GM23338 (cell line): ENCODE measurements at regions not wholly inside any gene's neighbourhood (a gene's known extent, or its start where the extent isn't known, plus 50 kb on each side); places are given as distances from the start of the nearest gene placed in this dataset.

Source experiments
- ATAC-seq: fragments of 200-7000 bp; cut with Tn5 transposase; 3 replicates; pipeline ENCODE4 v1.9.1; 2020
- DNase-seq: peaks from one replicate; pipeline ENCODE4 v3.0.0-alpha.2; 2015; ENCODE audit warnings: low spot score
- H2AFZ ChIP-seq: fragments of 200-600 bp; sonication (generic); 2 replicates; pipeline ENCODE4 v1.8.0; 2016; ENCODE audit warnings: antibody characterized with exemption, mild to moderate bottlenecking, moderate library complexity
- H3F3A ChIP-seq: fragments of 200-600 bp; sonication (generic); replicated peaks from 2 replicates; pipeline ENCODE4 v1.8.0; 2017; ENCODE audit warnings: antibody characterized with exemption, mixed run types, low read depth
- H3K27ac ChIP-seq: fragments of 200-600 bp; sonication (generic); 2 replicates; pipeline ENCODE4 v1.6.1; 2016; ENCODE audit warnings: low read depth
- H3K27me3 ChIP-seq: fragments of 200-600 bp; sonication (generic); 2 replicates; pipeline ENCODE4 v1.8.0; 2016; ENCODE audit warnings: mild to moderate bottlenecking, mixed run types, moderate library complexity; ENCODE audit not compliant: insufficient read depth
- H3K36me3 ChIP-seq: fragments of 200-600 bp; sonication (generic); 2 replicates; pipeline ENCODE4 v1.8.0; 2016; ENCODE audit warnings: mild to moderate bottlenecking; ENCODE audit not compliant: insufficient read depth
- H3K4me1 ChIP-seq: fragments of 200-600 bp; sonication (generic); 2 replicates; pipeline ENCODE4 v1.8.0; 2016; ENCODE audit warnings: mild to moderate bottlenecking, moderate library complexity; ENCODE audit not compliant: insufficient read depth
- H3K4me2 ChIP-seq: fragments of 200-600 bp; sonication (generic); 2 replicates; pipeline ENCODE4 v1.7.1; 2017; ENCODE audit warnings: mixed run types
- H3K4me3 ChIP-seq: fragments of 200-600 bp; sonication (generic); 2 replicates; pipeline ENCODE4 v1.6.1; 2016; ENCODE audit warnings: mixed run types
- H3K79me2 ChIP-seq: fragments of 200-600 bp; sonication (generic); replicated peaks from 2 replicates; pipeline ENCODE4 v1.8.0; 2017; ENCODE audit warnings: mild to moderate bottlenecking; ENCODE audit not compliant: insufficient read depth
- H3K9me2 ChIP-seq: fragments of 200-600 bp; sonication (generic); 2 replicates; pipeline ENCODE4 v1.8.0; 2017; ENCODE audit not compliant: insufficient read depth
- H4K20me1 ChIP-seq: fragments of 200-600 bp; sonication (generic); replicated peaks from 2 replicates; pipeline ENCODE4 v1.8.0; 2017; ENCODE audit warnings: mild to moderate bottlenecking; ENCODE audit not compliant: insufficient read depth
- H3K27ac Mint-ChIP-seq: 2 replicates; pipeline ENCODE4 v1.8.0; 2020; ENCODE audit warnings: inconsistent platforms, mild to moderate bottlenecking, moderate library complexity, mixed read lengths
- H3K27me3 Mint-ChIP-seq: 3 replicates; pipeline ENCODE4 v1.8.0; 2022; ENCODE audit warnings: low read depth, mild to moderate bottlenecking, moderate library complexity, mixed read lengths, inconsistent platforms; ENCODE audit not compliant: insufficient read depth, poor library complexity
- H3K36me3 Mint-ChIP-seq: 3 replicates; pipeline ENCODE4 v1.8.0; 2021; ENCODE audit warnings: low read depth, mild to moderate bottlenecking, inconsistent platforms, moderate library complexity, mixed read lengths
- H3K4me1 Mint-ChIP-seq: 3 replicates; pipeline ENCODE4 v1.8.0; 2020; ENCODE audit warnings: mild to moderate bottlenecking, inconsistent platforms, mixed read lengths
- H3K4me3 Mint-ChIP-seq: 3 replicates; pipeline ENCODE4 v1.8.0; 2021; ENCODE audit warnings: moderate library complexity, mild to moderate bottlenecking, inconsistent platforms, mixed read lengths
- H3K9me3 Mint-ChIP-seq: 3 replicates; pipeline ENCODE4 v1.8.0; 2020; ENCODE audit warnings: moderate library complexity, mild to moderate bottlenecking, inconsistent platforms, mixed read lengths
- CREB1 ChIP-seq: fragments of 250-450 bp; sonication (Bioruptor Pico); IDR thresholded peaks from 2 replicates; pipeline ENCODE4 v1.5.0; 2020; ENCODE audit warnings: low read depth, mild to moderate bottlenecking, moderate library complexity
- ETS1 ChIP-seq: IDR thresholded peaks from 2 replicates; pipeline ENCODE4 v1.6.1; 2016; ENCODE audit warnings: antibody characterized with exemption
- EZH2 ChIP-seq: fragments of 200-600 bp; sonication (generic); IDR thresholded peaks from one replicate; pipeline ENCODE4 v1.8.0; 2017; ENCODE audit warnings: antibody characterized with exemption, mild to moderate bottlenecking, low read depth; ENCODE audit not compliant: unreplicated experiment
- NANOG ChIP-seq: IDR thresholded peaks from 2 replicates; pipeline ENCODE4 v1.6.1; 2016; ENCODE audit warnings: antibody characterized with exemption, borderline replicate concordance
- POLR2AphosphoS5 ChIP-seq: IDR thresholded peaks from 2 replicates; pipeline ENCODE4 v1.6.1; 2016; ENCODE audit warnings: antibody characterized with exemption, low read depth
- REST ChIP-seq: IDR thresholded peaks from one replicate; pipeline ENCODE4 v1.6.1; 2018; ENCODE audit warnings: antibody characterized with exemption; ENCODE audit not compliant: unreplicated experiment
- STAT1 ChIP-seq: IDR thresholded peaks from one replicate; pipeline ENCODE4 v1.6.1; 2016; ENCODE audit warnings: antibody characterized with exemption; ENCODE audit not compliant: unreplicated experiment
- ZNF114 ChIP-seq: fragments of 250-450 bp; sonication (Bioruptor Pico); IDR thresholded peaks from 2 replicates; pipeline ENCODE4 v1.5.0; 2020; ENCODE audit warnings: mild to moderate bottlenecking, moderate library complexity
- ZNF331 ChIP-seq: fragments of 250-450 bp; sonication (Bioruptor Pico); IDR thresholded peaks from 2 replicates; pipeline ENCODE4 v1.5.0; 2020; ENCODE audit warnings: low read depth, mild to moderate bottlenecking, moderate library complexity
- ZNF462 ChIP-seq: fragments of 250-450 bp; sonication (Bioruptor Pico); IDR thresholded peaks from 2 replicates; pipeline ENCODE4 v1.5.0; 2020; ENCODE audit warnings: mild to moderate bottlenecking, moderate library complexity

- Mint-ChIP-seq H3K4me3 (no peak overlapping the region), H3K4me1 (no peaks in the 10 kb centered on the region), H3K36me3 (no peaks in the 10 kb centered on the region), H3K9me3 (no peaks in the 10 kb centered on the region; the same call in 2 of the 3 replicates), H3K27ac (no peak overlapping the region), H3K27me3 (peaks cover 5% of the 10 kb centered on the region)
- Histone ChIP-seq H3K4me3 (no peak overlapping the region), H2AFZ (no peak overlapping the region), H3K27me3 (no peaks in the 10 kb centered on the region), H3K4me2 (no peak overlapping the region), H4K20me1 (no peaks in the 10 kb centered on the region), H3K36me3 (no peaks in the 10 kb centered on the region), H3K27ac (no peak overlapping the region), H3F3A (no peaks in the 10 kb centered on the region), H3K4me1 (no peaks in the 10 kb centered on the region), H3K79me2 (no peaks in the 10 kb centered on the region), H3K9me2 (no peaks in the 10 kb centered on the region; the same call in 1 of the 2 replicates)
- no peak for DNase-seq
- TF ChIP-seq ZNF114 (no peak), ETS1 (no peak)
- no peak for ATAC-seq
These were observed 146.0 kb upstream of the NMUR2 start for GRCh38 chr5:152551061-152551460.

GRCh38 chr5:152556784-152557183 lies 151.7 kb upstream of the NMUR2 start:
- no peak overlapping the region for H3K4me3 Mint-ChIP-seq
- Histone ChIP-seq H3K9me2 (no peaks in the 10 kb centered on the region; the same call in 1 of the 2 replicates), H4K20me1 (no peaks in the 10 kb centered on the region), H3K27ac (no peak overlapping the region), H3K4me3 (no peak overlapping the region), H3K27me3 (no peaks in the 10 kb centered on the region), H3K4me1 (no peaks in the 10 kb centered on the region), H2AFZ (no peak overlapping the region), H3K36me3 (no peaks in the 10 kb centered on the region), H3K4me2 (no peak overlapping the region), H3F3A (no peaks in the 10 kb centered on the region), H3K79me2 (no peaks in the 10 kb centered on the region)
- H3K9me3 Mint-ChIP-seq: no peaks in the 10 kb centered on the region; the same call in 2 of the 3 replicates
- DNase-seq: no peak
- no peaks in the 10 kb centered on the region for H3K36me3 Mint-ChIP-seq
- no peaks in the 10 kb centered on the region for H3K4me1 Mint-ChIP-seq
- H3K27ac Mint-ChIP-seq: no peak overlapping the region
- H3K27me3 Mint-ChIP-seq: no peaks in the 10 kb centered on the region
- ATAC-seq: no peak
- no peak for TF ChIP-seq CREB1 (CRISPR knock-in tag)
- TF ChIP-seq NANOG: no peak
- no peak for TF ChIP-seq REST
- TF ChIP-seq ZNF462: no peak
- no peak for TF ChIP-seq EZH2
- TF ChIP-seq POLR2AphosphoS5: no peak
- no peak for TF ChIP-seq ZNF331 (CRISPR knock-in tag)
- TF ChIP-seq ZNF114: no peak
- no peak for TF ChIP-seq STAT1
